ENCODE measurements at regions not wholly inside any gene's neighbourhood (a gene's known extent, or its start where the extent isn't known, plus 50 kb on each side); places are given as distances from the start of the nearest gene placed in this dataset.

DNA sequence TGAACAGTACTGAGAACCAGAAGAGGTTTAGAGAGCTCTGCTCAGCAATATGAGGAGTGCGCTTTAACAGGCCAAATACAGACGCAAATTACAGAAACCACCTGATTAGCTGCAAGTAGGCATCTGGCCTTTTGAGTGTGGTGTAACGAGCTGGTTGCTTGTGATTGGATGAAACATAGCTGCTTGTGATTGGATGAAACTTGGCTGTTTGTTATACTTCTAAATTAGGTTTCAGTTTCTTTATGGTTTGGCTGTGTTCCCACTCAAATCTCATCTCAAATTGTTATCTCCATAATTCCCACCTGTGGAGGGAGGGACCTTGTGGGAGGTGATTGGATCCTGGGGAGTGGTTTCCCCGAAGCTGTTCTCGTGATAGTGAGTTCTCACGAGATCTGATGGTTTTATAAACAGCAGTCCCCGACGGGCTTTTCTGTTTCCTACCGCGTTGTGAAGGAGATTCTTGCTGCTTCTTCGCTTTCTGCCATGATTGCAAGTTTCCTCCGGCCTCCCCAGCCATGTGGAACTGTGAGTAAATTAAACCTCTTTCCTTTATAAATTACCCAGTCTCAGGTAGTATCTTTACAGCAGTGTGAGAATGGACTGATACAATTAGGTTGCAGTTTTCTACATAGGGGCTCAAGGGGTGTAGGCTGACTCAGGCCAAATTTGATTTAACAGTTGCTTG, 655.9 kb upstream of the MAN1A1 start (continued):
- TF ChIP-seq, protein P1, sequence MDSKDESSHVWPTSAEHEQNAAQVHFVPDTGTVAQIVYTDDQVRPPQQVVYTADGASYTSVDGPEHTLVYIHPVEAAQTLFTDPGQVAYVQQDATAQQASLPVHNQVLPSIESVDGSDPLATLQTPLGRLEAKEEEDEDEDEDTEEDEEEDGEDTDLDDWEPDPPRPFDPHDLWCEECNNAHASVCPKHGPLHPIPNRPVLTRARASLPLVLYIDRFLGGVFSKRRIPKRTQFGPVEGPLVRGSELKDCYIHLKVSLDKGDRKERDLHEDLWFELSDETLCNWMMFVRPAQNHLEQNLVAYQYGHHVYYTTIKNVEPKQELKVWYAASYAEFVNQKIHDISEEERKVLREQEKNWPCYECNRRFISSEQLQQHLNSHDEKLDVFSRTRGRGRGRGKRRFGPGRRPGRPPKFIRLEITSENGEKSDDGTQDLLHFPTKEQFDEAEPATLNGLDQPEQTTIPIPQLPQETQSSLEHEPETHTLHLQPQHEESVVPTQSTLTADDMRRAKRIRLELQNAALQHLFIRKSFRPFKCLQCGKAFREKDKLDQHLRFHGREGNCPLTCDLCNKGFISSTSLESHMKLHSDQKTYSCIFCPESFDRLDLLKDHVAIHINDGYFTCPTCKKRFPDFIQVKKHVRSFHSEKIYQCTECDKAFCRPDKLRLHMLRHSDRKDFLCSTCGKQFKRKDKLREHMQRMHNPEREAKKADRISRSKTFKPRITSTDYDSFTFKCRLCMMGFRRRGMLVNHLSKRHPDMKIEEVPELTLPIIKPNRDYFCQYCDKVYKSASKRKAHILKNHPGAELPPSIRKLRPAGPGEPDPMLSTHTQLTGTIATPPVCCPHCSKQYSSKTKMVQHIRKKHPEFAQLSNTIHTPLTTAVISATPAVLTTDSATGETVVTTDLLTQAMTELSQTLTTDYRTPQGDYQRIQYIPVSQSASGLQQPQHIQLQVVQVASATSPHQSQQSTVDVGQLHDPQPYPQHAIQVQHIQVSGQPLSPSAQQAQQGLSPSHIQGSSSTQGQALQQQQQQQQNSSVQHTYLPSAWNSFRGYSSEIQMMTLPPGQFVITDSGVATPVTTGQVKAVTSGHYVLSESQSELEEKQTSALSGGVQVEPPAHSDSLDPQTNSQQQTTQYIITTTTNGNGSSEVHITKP (CRISPR knock-in tag; IDR thresholded peaks at IDR 0.05; ENCODE audit: low read depth), result no peak
- TF ChIP-seq, protein P2, sequence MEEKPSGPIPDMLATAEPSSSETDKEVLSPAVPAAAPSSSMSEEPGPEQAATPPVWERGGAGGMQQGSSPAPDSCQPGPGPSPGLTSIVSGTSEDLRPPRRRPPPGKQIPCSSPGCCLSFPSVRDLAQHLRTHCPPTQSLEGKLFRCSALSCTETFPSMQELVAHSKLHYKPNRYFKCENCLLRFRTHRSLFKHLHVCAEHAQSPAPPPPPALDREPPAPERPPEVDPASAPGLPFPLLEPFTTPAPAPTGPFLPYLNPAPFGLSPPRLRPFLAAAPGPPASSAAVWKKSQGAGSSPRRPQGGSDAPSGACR (CRISPR knock-in tag; IDR thresholded peaks at IDR 0.05), result no peak
- TF ChIP-seq, protein P3, sequence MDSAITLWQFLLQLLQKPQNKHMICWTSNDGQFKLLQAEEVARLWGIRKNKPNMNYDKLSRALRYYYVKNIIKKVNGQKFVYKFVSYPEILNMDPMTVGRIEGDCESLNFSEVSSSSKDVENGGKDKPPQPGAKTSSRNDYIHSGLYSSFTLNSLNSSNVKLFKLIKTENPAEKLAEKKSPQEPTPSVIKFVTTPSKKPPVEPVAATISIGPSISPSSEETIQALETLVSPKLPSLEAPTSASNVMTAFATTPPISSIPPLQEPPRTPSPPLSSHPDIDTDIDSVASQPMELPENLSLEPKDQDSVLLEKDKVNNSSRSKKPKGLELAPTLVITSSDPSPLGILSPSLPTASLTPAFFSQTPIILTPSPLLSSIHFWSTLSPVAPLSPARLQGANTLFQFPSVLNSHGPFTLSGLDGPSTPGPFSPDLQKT (CRISPR knock-in tag; IDR thresholded peaks at IDR 0.05; ENCODE audit: borderline replicate concordance), result no peak
- TF ChIP-seq, protein P4, sequence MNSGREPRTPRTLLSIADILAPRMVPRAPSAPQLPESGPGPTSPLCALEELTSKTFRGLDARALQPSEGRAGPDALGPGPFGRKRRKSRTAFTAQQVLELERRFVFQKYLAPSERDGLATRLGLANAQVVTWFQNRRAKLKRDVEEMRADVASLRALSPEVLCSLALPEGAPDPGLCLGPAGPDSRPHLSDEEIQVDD (CRISPR knock-in tag; IDR thresholded peaks at IDR 0.05; ENCODE audit: borderline replicate concordance), result no peak
